ES-I3 (cell line): ENCODE measurements at regions not wholly inside any gene's neighbourhood (a gene's known extent, or its start where the extent isn't known, plus 50 kb on each side); places are given as distances from the start of the nearest gene placed in this dataset.

Experiments
- H3K36me3 ChIP-seq: 2 replicates; pipeline ENCODE4 v1.6.1; 2013; ENCODE audit warnings: mild to moderate bottlenecking, low read length, control low read depth, moderate library complexity; ENCODE audit not compliant: insufficient read depth
- H3K4me1 ChIP-seq: 2 replicates; pipeline ENCODE4 v1.6.1; 2013; ENCODE audit warnings: mild to moderate bottlenecking, control low read depth, low read length; ENCODE audit not compliant: insufficient read depth
- H3K9ac ChIP-seq: 2 replicates; pipeline ENCODE4 v1.6.1; 2013; ENCODE audit warnings: low read depth, mild to moderate bottlenecking, low read length, moderate library complexity
- H3K9me3 ChIP-seq: 2 replicates; pipeline ENCODE4 v1.6.1; 2013; ENCODE audit warnings: mild to moderate bottlenecking, low read length, moderate library complexity; ENCODE audit not compliant: control insufficient read depth, insufficient read depth

GRCh38 chr2:129758784-129759471 lies 220.5 kb upstream of the RAB6C start:
- peak overlapping the region; percentile 65; the same call in 1 of the 2 replicates for H3K9ac ChIP-seq
- H3K4me1 ChIP-seq = peaks cover 18% of the 10 kb centered on the region

GRCh38 chr2:129759472-129760010 lies 219.9 kb upstream of the RAB6C start:
- H3K36me3 ChIP-seq = no peaks in the 10 kb centered on the region
- no peak overlapping the region for H3K9ac ChIP-seq
- peaks cover 18% of the 10 kb centered on the region for H3K4me1 ChIP-seq
- no peaks in the 10 kb centered on the region for H3K9me3 ChIP-seq

More at GRCh38 chr2:129758784-129759471, 220.5 kb upstream of the RAB6C start:
- Histone ChIP-seq H3K9me3 (no peaks in the 10 kb centered on the region), H3K36me3 (no peaks in the 10 kb centered on the region)

- no peaks in the 10 kb centered on the region for H3K36me3 ChIP-seq
- H3K4me1 ChIP-seq = peaks cover 18% of the 10 kb centered on the region
- H3K9ac ChIP-seq = no peak overlapping the region
- H3K9me3 ChIP-seq = no peaks in the 10 kb centered on the region
Measured at GRCh38 chr2:129760669-129761068, 218.8 kb upstream of the RAB6C start.

- peaks cover 17% of the 10 kb centered on the region for H3K4me1 ChIP-seq
- no peak overlapping the region for H3K9ac ChIP-seq
- H3K36me3 ChIP-seq = no peaks in the 10 kb centered on the region
- H3K9me3 ChIP-seq = no peaks in the 10 kb centered on the region
Measured at GRCh38 chr2:129761569-129762021, 217.9 kb upstream of the RAB6C start.

GRCh38 chr2:129762386-129763189 lies 216.9 kb upstream of the RAB6C start:
- H3K9me3 ChIP-seq = no peaks in the 10 kb centered on the region
- peaks cover 7% of the 10 kb centered on the region for H3K4me1 ChIP-seq
- no peak overlapping the region for H3K9ac ChIP-seq
- H3K36me3 ChIP-seq = no peaks in the 10 kb centered on the region

- 0 out of 2 replicates have a peak, but pooled peaks cover 3% of the 10 kb centered on the region for H3K4me1 ChIP-seq
- H3K9ac ChIP-seq = no peak overlapping the region
- H3K36me3 ChIP-seq = no peaks in the 10 kb centered on the region
- H3K9me3 ChIP-seq = no peaks in the 10 kb centered on the region
Measured at GRCh38 chr2:129763190-129763846, 216.1 kb upstream of the RAB6C start.

GRCh38 chr2:129763966-129764365 lies 215.5 kb upstream of the RAB6C start:
- Histone ChIP-seq H3K9ac (no peak overlapping the region), H3K36me3 (no peaks in the 10 kb centered on the region), H3K9me3 (no peaks in the 10 kb centered on the region), H3K4me1 (no peaks in the 10 kb centered on the region)

GRCh38 chr2:129764376-129765325 lies 214.8 kb upstream of the RAB6C start:
- no peaks in the 10 kb centered on the region for H3K9me3 ChIP-seq
- H3K4me1 ChIP-seq = no peaks in the 10 kb centered on the region
- H3K36me3 ChIP-seq = no peaks in the 10 kb centered on the region
- no peak overlapping the region for H3K9ac ChIP-seq

GRCh38 chr2:129765326-129765677 lies 214.2 kb upstream of the RAB6C start:
- Histone ChIP-seq H3K9me3 (no peaks in the 10 kb centered on the region), H3K36me3 (no peaks in the 10 kb centered on the region), H3K4me1 (no peaks in the 10 kb centered on the region), H3K9ac (no peak overlapping the region)

- Histone ChIP-seq H3K9ac (no peak overlapping the region), H3K36me3 (no peaks in the 10 kb centered on the region), H3K9me3 (no peaks in the 10 kb centered on the region), H3K4me1 (no peaks in the 10 kb centered on the region)
Measured at GRCh38 chr2:129765678-129766351, 213.7 kb upstream of the RAB6C start.

- no peaks in the 10 kb centered on the region for H3K9me3 ChIP-seq
- H3K9ac ChIP-seq = no peak overlapping the region
- no peaks in the 10 kb centered on the region for H3K36me3 ChIP-seq
- H3K4me1 ChIP-seq = no peaks in the 10 kb centered on the region
Measured at GRCh38 chr2:129766374-129766993, 213.0 kb upstream of the RAB6C start.

- no peak overlapping the region for H3K9ac ChIP-seq
- no peaks in the 10 kb centered on the region for H3K9me3 ChIP-seq
- H3K4me1 ChIP-seq = no peaks in the 10 kb centered on the region
- H3K36me3 ChIP-seq = no peaks in the 10 kb centered on the region
Measured at GRCh38 chr2:129767346-129768035, 212.0 kb upstream of the RAB6C start.
